ENCODE measurements at regions not wholly inside any gene's neighbourhood (a gene's known extent, or its start where the extent isn't known, plus 50 kb on each side); places are given as distances from the start of the nearest gene placed in this dataset.

DNA sequence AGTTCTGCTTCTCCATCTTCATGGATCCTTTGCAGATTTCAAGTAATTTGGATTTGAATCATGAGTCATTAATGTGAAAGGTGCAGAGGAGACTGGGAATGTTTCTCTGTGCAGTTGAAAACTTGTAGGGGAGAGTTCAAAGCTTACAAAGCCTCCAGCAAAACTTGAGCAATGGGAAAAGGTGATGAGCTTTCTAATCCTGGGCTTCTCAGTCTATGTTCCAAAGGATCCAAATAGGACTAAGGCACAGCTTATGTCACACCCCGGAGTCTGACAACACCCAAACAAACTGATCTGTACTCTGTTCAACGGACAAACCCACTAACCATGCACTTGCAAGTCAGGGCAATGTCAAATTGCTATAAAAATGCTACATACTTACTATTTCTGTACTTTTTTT is 134.8 kb downstream of the DUSP6 start:
- DNase-seq (ENCODE audit: insufficient read length) (no peak), FAIRE-seq (no peak)
- TF ChIP-seq TAF1 (IDR thresholded peaks at IDR 0.05; ENCODE audit: borderline replicate concordance, low read depth, low read length) (no peak), POLR2AphosphoS5 (IDR thresholded peaks at IDR 0.05; ENCODE audit: low read depth, low read length) (no peak), POLR2A (IDR thresholded peaks at IDR 0.05; ENCODE audit: low read depth, low read length) (no peak)

DNA sequence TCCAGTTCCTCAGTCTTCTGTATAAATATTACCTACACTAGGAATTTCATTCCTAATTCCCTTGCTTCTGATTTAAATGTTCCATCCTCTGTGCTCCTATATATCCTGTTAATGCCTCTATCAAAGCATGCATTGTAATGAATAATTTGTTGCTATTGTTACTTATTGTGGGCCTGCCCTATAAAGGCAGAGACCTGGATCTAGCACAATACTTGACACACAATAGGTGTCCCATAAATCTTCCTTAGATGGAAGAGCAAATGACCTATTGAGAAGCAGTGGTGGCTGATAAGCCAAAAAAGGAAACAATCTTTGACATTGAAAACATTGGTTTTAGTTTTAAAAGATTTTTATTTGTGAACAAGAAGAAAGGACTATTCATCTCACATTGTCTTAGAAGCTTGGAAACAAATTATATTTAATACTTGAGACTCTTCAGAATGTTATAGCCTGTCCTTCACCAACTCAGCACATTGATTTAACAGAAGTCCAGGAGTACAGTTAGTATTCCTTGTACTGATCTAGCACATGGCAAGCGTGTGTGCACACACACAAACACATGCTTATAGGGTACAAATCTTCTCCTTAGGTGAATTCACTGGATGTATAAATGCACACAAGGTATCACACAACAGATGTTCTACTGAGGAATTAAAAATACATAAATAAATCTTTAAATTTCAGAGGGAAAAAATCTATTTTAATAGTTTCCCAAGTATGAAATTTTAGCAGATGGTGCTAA is 135.9 kb downstream of the DUSP6 start:
- FAIRE-seq (no peak), DNase-seq (ENCODE audit: insufficient read length) (no peak)
- TF ChIP-seq POLR2AphosphoS5 (IDR thresholded peaks at IDR 0.05; ENCODE audit: low read depth, low read length), result no peak
- no peak for TF ChIP-seq POLR2A (IDR thresholded peaks at IDR 0.05; ENCODE audit: low read depth, low read length)
- no peak for TF ChIP-seq TAF1 (IDR thresholded peaks at IDR 0.05; ENCODE audit: borderline replicate concordance, low read depth, low read length)

DNA sequence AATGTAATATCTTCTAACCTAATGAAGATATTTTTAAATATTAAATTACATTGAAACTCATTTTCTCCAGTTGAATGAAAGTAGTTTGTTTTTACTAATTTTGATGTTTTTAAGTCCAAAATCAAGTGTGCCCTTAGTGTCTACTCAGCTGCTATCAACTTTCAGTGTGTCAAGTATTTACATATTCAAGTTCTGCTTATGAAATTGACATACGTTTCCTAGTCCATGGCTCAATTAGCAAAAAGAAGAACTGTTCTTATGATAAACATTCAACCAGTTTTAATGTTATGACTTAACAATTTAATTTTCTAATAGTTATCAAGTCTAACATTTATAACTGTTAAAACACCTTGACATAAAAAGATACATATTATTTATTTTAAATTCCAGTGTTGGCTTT is 137.1 kb downstream of the DUSP6 start:
- DNase-seq (ENCODE audit: insufficient read length) (no peak), FAIRE-seq (no peak)
- TF ChIP-seq POLR2A (IDR thresholded peaks at IDR 0.05; ENCODE audit: low read depth, low read length) (no peak), POLR2AphosphoS5 (IDR thresholded peaks at IDR 0.05; ENCODE audit: low read depth, low read length) (no peak), TAF1 (IDR thresholded peaks at IDR 0.05; ENCODE audit: borderline replicate concordance, low read depth, low read length) (no peak)

DNA sequence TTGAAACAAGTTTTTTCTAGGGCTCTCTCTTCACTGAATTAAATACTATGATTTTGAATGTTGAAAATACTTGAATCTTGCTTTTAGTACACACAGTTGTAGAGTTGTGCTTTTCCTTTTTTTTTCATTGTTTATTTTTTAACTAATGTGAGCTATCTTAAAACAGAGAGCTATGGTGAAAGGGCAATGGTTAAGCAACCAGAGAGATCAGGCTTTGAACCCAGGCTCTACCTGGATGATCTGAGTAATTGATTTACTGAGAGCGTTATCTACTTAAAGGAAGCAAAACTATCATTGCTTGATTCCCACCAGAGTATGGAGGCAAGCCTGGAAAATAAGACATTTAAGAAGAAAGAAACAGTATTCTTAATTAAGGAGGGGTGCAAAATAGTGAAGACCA is 138.6 kb downstream of the DUSP6 start:
- FAIRE-seq, result no peak
- TF ChIP-seq TAF1 (IDR thresholded peaks at IDR 0.05; ENCODE audit: borderline replicate concordance, low read depth, low read length) (no peak), POLR2AphosphoS5 (IDR thresholded peaks at IDR 0.05; ENCODE audit: low read depth, low read length) (no peak), POLR2A (IDR thresholded peaks at IDR 0.05; ENCODE audit: low read depth, low read length) (no peak)
- DNase-seq (ENCODE audit: insufficient read length), result no peak

DNA sequence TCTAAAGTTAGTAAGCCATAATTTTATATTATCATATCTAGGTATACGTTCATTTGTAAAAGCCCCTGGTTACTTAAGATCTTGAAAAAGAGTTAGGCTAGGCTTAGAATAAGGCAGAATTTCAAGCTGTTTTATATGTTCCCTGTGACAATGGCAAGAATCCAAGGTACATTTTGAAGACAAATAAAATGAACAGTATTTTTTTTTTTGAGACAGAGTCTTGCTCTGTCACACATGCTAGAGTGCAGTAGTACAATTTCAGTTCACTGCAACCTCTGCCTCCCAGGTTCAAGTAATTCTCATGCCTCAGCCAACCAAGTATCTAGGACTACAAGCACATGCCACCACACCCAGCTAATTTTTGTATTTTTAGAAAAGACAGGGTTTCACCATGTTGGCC is 139.2 kb downstream of the DUSP6 start:
- TF ChIP-seq TAF1 (IDR thresholded peaks at IDR 0.05; ENCODE audit: borderline replicate concordance, low read depth, low read length), result no peak
- no peak for DNase-seq (ENCODE audit: insufficient read length)
- no peak for FAIRE-seq

DNA sequence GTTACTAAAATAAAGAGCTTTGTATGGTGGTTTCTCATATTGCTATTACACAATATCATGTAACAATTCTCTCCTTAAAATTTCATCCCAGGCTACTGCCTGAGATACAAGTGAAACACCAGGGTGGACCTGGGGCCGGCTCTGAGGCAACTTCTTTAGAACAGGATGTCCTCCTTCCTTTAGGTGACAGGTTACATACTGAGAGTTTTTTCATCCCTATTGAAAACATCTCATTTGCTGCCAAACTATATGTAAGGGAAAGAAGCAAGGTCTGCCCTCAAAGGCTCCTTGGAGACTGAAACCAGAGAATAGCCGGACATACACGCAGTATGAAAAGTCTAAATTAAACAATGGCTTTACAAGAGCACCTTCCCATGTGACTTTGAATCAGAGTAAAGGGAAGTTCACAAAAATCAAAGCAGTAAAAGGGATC is 139.9 kb downstream of the DUSP6 start:
- no peak for TF ChIP-seq POLR2A (IDR thresholded peaks at IDR 0.05; ENCODE audit: low read depth, low read length)
- TF ChIP-seq TAF1 (IDR thresholded peaks at IDR 0.05; ENCODE audit: borderline replicate concordance, low read depth, low read length), result no peak
- no peak for TF ChIP-seq POLR2AphosphoS5 (IDR thresholded peaks at IDR 0.05; ENCODE audit: low read depth, low read length)
- DNase-seq (ENCODE audit: insufficient read length) (no peak), FAIRE-seq (no peak)

DNA sequence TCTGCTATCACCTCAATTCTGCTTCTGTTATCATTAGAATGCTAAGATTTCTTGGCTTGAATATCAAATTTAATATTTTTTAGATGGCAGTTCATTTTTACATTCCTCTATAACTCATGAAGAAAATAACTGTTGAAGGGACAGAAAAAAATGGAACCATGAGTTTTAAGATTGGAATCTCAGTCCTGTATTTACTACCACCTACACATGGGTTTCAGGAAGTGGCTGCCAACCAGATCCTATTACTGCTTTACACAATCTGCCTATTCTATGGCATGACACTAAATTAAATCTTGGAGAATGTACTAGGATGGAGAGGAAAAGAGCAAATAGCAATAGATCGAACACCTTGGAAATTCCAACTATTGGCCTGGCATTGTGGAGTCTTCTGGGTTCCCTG is 140.8 kb downstream of the DUSP6 start:
- no peak for TF ChIP-seq POLR2AphosphoS5 (IDR thresholded peaks at IDR 0.05; ENCODE audit: low read depth, low read length)
- no peak for TF ChIP-seq POLR2A (IDR thresholded peaks at IDR 0.05; ENCODE audit: low read depth, low read length)
- no peak for TF ChIP-seq TAF1 (IDR thresholded peaks at IDR 0.05; ENCODE audit: borderline replicate concordance, low read depth, low read length)
- no peak for DNase-seq (ENCODE audit: insufficient read length)
- FAIRE-seq, result no peak

DNA sequence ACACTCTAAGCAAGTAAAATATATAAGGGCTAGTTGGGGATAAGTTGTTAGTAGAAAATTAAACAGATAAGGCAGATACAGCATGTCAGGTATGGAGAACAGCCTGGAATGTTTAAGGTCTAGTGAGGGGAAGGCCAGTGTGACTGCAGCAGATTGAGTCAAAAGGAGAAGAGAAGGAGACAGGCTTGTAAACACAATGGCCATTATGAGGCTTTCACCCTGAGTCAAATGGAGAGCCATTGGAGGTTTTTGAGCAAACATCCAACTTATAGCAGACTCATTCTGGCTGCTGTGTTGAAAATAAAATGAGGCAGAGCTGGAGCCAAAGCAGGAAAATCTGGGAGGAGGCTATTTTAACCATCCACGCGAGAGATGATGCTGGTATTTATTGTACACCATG is 142.0 kb downstream of the DUSP6 start:
- no peak for TF ChIP-seq POLR2AphosphoS5 (IDR thresholded peaks at IDR 0.05; ENCODE audit: low read depth, low read length)
- TF ChIP-seq POLR2A (IDR thresholded peaks at IDR 0.05; ENCODE audit: low read depth, low read length), result no peak
- TF ChIP-seq TAF1 (IDR thresholded peaks at IDR 0.05; ENCODE audit: borderline replicate concordance, low read depth, low read length), result no peak
- DNase-seq (ENCODE audit: insufficient read length) (no peak), FAIRE-seq (peak; percentile 51)

DNA sequence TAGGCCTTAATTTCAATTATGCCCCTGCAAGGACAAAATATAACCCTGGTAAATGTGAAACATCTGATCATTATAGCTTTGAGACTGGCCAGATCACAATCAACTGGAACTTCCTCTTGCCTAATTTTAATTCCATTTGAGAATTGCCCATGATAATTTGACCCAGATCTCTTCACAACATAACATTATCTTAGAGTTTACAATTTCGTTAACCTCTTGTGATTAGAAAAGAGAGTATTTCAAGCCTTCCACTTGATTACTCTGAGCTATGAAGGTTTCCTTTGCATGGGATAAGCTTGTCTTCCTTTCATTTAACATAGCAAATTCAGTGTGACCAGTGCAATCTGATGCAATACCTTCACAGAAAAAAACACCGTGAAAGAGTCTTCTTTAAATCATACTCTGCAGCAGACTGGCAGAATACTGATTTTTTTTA is 143.6 kb downstream of the DUSP6 start:
- DNase-seq (ENCODE audit: insufficient read length) (no peak), FAIRE-seq (no peak)
- TF ChIP-seq TAF1 (IDR thresholded peaks at IDR 0.05; ENCODE audit: borderline replicate concordance, low read depth, low read length) (no peak), POLR2A (IDR thresholded peaks at IDR 0.05; ENCODE audit: low read depth, low read length) (no peak), POLR2AphosphoS5 (IDR thresholded peaks at IDR 0.05; ENCODE audit: low read depth, low read length) (no peak)

DNA sequence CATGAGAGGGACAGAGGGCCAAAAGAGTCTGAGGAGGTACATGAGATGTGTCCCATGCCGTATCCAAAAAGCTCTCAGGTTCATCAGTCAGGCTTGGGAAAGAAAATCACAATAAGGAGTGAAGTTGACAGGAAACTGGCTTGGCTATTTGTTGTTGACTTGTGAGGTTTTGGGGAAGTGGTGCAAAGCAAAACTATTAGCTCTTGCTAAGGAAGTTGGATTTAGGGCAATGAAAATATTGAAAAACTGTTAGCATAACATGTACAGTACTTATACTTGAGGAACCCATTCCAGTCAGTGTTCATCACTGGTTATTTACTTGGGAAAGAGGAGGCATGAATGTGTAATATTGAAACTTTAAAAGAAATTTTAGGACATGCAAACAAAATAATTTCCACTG is 145.9 kb downstream of the DUSP6 start:
- DNase-seq (ENCODE audit: insufficient read length) (no peak), FAIRE-seq (no peak)
- TF ChIP-seq TAF1 (IDR thresholded peaks at IDR 0.05; ENCODE audit: borderline replicate concordance, low read depth, low read length), result no peak
- no peak for TF ChIP-seq POLR2AphosphoS5 (IDR thresholded peaks at IDR 0.05; ENCODE audit: low read depth, low read length)
- TF ChIP-seq POLR2A (IDR thresholded peaks at IDR 0.05; ENCODE audit: low read depth, low read length), result no peak

DNA sequence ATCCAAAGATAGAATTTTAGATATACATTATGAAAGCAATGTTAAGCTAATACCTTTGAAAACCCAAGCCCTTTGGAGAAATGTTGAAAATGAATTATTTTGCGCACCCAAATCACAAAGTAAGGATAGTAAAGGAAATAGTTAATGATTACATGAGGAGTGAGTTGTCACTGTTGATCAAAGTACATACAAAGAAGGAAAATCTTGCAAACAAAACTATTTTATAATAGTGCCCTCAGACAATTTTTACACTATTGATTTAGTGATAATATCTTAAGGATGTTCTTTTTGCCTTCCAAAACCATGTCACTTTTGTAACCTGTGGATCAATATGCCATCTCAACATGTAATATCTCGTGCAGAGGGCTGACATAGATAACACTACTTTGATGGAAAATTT is 146.8 kb downstream of the DUSP6 start:
- no peak for TF ChIP-seq TAF1 (IDR thresholded peaks at IDR 0.05; ENCODE audit: borderline replicate concordance, low read depth, low read length)
- FAIRE-seq (no peak), DNase-seq (ENCODE audit: insufficient read length) (no peak)

DNA sequence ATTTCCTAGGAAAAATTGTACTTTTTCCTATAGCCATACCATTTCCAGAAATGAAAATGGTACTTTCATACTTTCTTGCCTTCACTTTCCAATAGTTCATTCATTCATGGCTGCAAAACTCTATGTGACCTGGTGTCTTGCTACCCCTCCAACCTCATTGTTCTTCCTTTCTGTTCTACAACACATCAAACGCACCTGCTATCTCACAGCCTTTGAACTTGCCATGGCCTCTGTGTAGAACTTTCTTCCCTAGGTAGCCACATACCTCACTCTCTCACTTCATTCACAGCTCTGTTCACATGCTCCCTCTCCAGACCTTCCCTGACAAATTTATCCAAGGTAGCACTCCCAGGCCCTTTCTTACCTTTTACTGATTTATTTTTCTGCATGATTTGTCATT is 149.2 kb downstream of the DUSP6 start:
- no peak for TF ChIP-seq POLR2A (IDR thresholded peaks at IDR 0.05; ENCODE audit: low read depth, low read length)
- no peak for TF ChIP-seq TAF1 (IDR thresholded peaks at IDR 0.05; ENCODE audit: borderline replicate concordance, low read depth, low read length)
- no peak for TF ChIP-seq POLR2AphosphoS5 (IDR thresholded peaks at IDR 0.05; ENCODE audit: low read depth, low read length)
- DNase-seq (ENCODE audit: insufficient read length) (no peak), FAIRE-seq (no peak)

DNA sequence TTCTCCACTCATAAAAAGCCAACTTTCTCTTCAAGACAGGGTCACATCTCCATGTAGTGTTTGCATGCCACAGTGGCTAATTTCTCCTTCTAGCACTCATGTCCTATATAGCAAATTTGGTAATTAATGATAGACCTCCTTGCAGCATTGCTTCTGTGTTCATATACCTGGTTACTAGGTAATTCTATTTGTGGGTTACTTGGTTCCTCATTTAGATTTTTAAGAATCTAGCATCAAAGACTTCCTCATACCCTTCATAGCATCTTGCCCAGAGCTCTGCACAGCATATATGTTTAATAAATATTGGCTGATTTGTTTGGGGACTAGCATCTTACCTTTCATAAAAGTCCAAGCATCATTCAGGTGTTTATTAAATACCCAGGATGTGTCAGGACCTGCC is 152.1 kb downstream of the DUSP6 start:
- DNase-seq (ENCODE audit: insufficient read length), result no peak
- FAIRE-seq, result no peak
- TF ChIP-seq POLR2AphosphoS5 (IDR thresholded peaks at IDR 0.05; ENCODE audit: low read depth, low read length) (no peak), POLR2A (IDR thresholded peaks at IDR 0.05; ENCODE audit: low read depth, low read length) (no peak), TAF1 (IDR thresholded peaks at IDR 0.05; ENCODE audit: borderline replicate concordance, low read depth, low read length) (no peak)

Data from GM12892 (cell line).